H1 (cell line): ENCODE measurements at regions not wholly inside any gene's neighbourhood (a gene's known extent, or its start where the extent isn't known, plus 50 kb on each side); places are given as distances from the start of the nearest gene placed in this dataset.

Experiments used
- CTCF ChIA-PET: fragments of 300-600 bp; sonication (Branson Sonifier 250); formaldehyde crosslinking; loops from one replicate; lab custom pipeline; 2021; ENCODE audit not compliant: partially characterized antibody; lab: Charles Lee
- POLR2A ChIA-PET: fragments of 300-600 bp; sonication (Branson Sonifier 250); formaldehyde crosslinking; loops from one replicate; lab custom pipeline; 2021; ENCODE audit warnings: inconsistent platforms; ENCODE audit not compliant: partially characterized antibody; lab: Charles Lee
- DNase-seq, 2 experiments: peaks; one replicate each; pipeline versions ENCODE4 v3.0.0 to v3.0.0-alpha.2; 2010 to 2022; ENCODE audit warnings: low spot score in 2 of 2, low read depth in 1 of 2, mixed read lengths in 1 of 2
- FAIRE-seq: peaks from 2 replicates; lab custom pipeline; 2011; peaks lifted over from hg19 to GRCh38; lab: Jason Lieb, UNC
- H2AFZ ChIP-seq: 2 replicates; pipeline ENCODE4 v1.8.1; 2012; ENCODE audit warnings: low read length, inconsistent platforms
- H2AK5ac ChIP-seq: 2 replicates; pipeline ENCODE4 v1.6.1; 2013; ENCODE audit warnings: low read depth, low read length
- H2BK120ac ChIP-seq: replicated peaks from 2 replicates; pipeline ENCODE3; 2013; ENCODE audit warnings: low read depth, low read length, inconsistent platforms
- H2BK12ac ChIP-seq: 2 replicates; pipeline ENCODE4 v1.6.1; 2013; ENCODE audit warnings: low read depth, low read length
- H2BK15ac ChIP-seq: 2 replicates; pipeline ENCODE4 v1.6.1; 2013; ENCODE audit warnings: low read length
- H2BK20ac ChIP-seq: 2 replicates; pipeline ENCODE4 v1.6.1; 2013; ENCODE audit warnings: low read length
- H2BK5ac ChIP-seq: 2 replicates; pipeline ENCODE4 v1.6.1; 2013; ENCODE audit warnings: low read depth, low read length
- H3K14ac ChIP-seq: 2 replicates; pipeline ENCODE4 v1.6.1; 2013; ENCODE audit warnings: inconsistent platforms; ENCODE audit not compliant: insufficient read length
- H3K18ac ChIP-seq: 2 replicates; pipeline ENCODE4 v1.6.1; 2013; ENCODE audit warnings: low read length; ENCODE audit errors: extremely low read depth
- H3K23ac ChIP-seq: 2 replicates; pipeline ENCODE4 v1.6.1; 2013; ENCODE audit warnings: inconsistent platforms; ENCODE audit not compliant: insufficient read length
- H3K23me2 ChIP-seq: 2 replicates; pipeline ENCODE4 v1.6.1; 2013; ENCODE audit warnings: low read depth, low read length
- H3K27ac ChIP-seq: 2 replicates; pipeline ENCODE4 v1.6.1; 2011; ENCODE audit warnings: low read depth, low read length, inconsistent platforms
- H3K27me3 ChIP-seq, 4 experiments: replicated peaks in 1 of 4; 1 replicate in 1 of 4; 2 replicates in 3 of 4; pipeline versions ENCODE4 v1.6.1 to v1.8.1; 2011 to 2013; ENCODE audit warnings: low read length in 3 of 4, mild to moderate bottlenecking in 3 of 4, inconsistent platforms in 2 of 4, mixed read lengths in 2 of 4, moderate library complexity in 1 of 4; ENCODE audit not compliant: control insufficient read depth in 3 of 4, insufficient read depth in 3 of 4; ENCODE audit errors: extremely low read depth in 1 of 4
- H3K36me3 ChIP-seq, 4 experiments: 2 replicates each; pipeline versions ENCODE4 v1.6.1 to v1.8.1; 2011 to 2013; ENCODE audit warnings: mild to moderate bottlenecking in 4 of 4, low read length in 3 of 4, moderate library complexity in 2 of 4, control low read depth in 1 of 4, inconsistent platforms in 1 of 4; ENCODE audit not compliant: insufficient read depth in 4 of 4, control insufficient read depth in 2 of 4
- H3K4ac ChIP-seq: replicated peaks from 2 replicates; pipeline ENCODE3; 2013; ENCODE audit warnings: low read length, low read depth, mixed read lengths, inconsistent platforms; ENCODE audit not compliant: insufficient read length
- H3K4me1 ChIP-seq, 4 experiments: replicated peaks in 1 of 4; 1 replicate in 1 of 4; 2 replicates in 3 of 4; pipeline versions ENCODE4 v1.6.1 to v1.8.1; 2011 to 2013; ENCODE audit warnings: low read length in 3 of 4, inconsistent platforms in 2 of 4, mixed read lengths in 1 of 4; ENCODE audit not compliant: insufficient read depth in 4 of 4, control insufficient read depth in 3 of 4
- H3K4me2 ChIP-seq, 2 experiments: 2 replicates each; pipeline versions ENCODE4 v1.6.1 to v1.8.1; 2011 to 2013; ENCODE audit warnings: low read depth in 2 of 2, low read length in 2 of 2, control low read depth in 1 of 2, inconsistent platforms in 1 of 2, mild to moderate bottlenecking in 1 of 2; ENCODE audit not compliant: insufficient read depth in 1 of 2
- H3K4me3 ChIP-seq, 4 experiments: fragments of 200-600, 300-600 bp in 1 of 4; sonication (generic), shearing (Covaris generic), sonication (Bioruptor Twin) in 1 of 4; 2 replicates each; pipeline versions ENCODE4 v1.5.1 to v1.8.1; 2011 to 2016; ENCODE audit warnings: low read length in 4 of 4, low read depth in 3 of 4, control low read depth in 2 of 4, inconsistent platforms in 2 of 4, mild to moderate bottlenecking in 2 of 4, mixed read lengths in 1 of 4, moderate library complexity in 1 of 4; ENCODE audit not compliant: insufficient read depth in 2 of 4; ENCODE audit errors: extremely low read depth in 1 of 4
- H3K56ac ChIP-seq: replicated peaks from 2 replicates; pipeline ENCODE3; 2013; ENCODE audit warnings: low read depth, mild to moderate bottlenecking, mixed read lengths, low read length, inconsistent platforms; ENCODE audit not compliant: insufficient read length
- H3K79me1 ChIP-seq: 2 replicates; pipeline ENCODE4 v1.6.1; 2013; ENCODE audit warnings: low read depth, low read length, control low read depth
- H3K79me2 ChIP-seq, 2 experiments: 2 replicates each; pipeline versions ENCODE4 v1.6.1 to v1.8.1; 2012 to 2013; ENCODE audit warnings: low read length in 2 of 2, mild to moderate bottlenecking in 2 of 2, inconsistent platforms in 1 of 2; ENCODE audit not compliant: insufficient read depth in 2 of 2, control insufficient read depth in 1 of 2
- H3K9ac ChIP-seq, 4 experiments: replicated peaks in 1 of 4; 1 replicate in 1 of 4; 2 replicates in 3 of 4; pipeline versions ENCODE4 v1.6.1 to v1.8.1; 2011 to 2013; ENCODE audit warnings: low read depth in 3 of 4, low read length in 3 of 4, control low read depth in 2 of 4, mild to moderate bottlenecking in 2 of 4, moderate library complexity in 2 of 4, inconsistent platforms in 1 of 4; ENCODE audit errors: extremely low read depth in 1 of 4
- H3K9me3 ChIP-seq, 2 experiments: 2 replicates each; pipeline versions ENCODE4 v1.6.1 to v1.8.1; 2012 to 2013; ENCODE audit warnings: mild to moderate bottlenecking in 2 of 2, moderate library complexity in 2 of 2, control low read depth in 1 of 2, inconsistent platforms in 1 of 2, low read depth in 1 of 2, low read length in 1 of 2, mixed read lengths in 1 of 2; ENCODE audit not compliant: insufficient read depth in 2 of 2
- H4K20me1 ChIP-seq, 2 experiments: replicated peaks in 1 of 2; 2 replicates each; pipeline versions ENCODE3 to v1.8.1; 2011 to 2013; ENCODE audit warnings: inconsistent platforms in 2 of 2, low read length in 2 of 2, mild to moderate bottlenecking in 1 of 2; ENCODE audit not compliant: insufficient read depth in 2 of 2, control insufficient read depth in 1 of 2
- H4K5ac ChIP-seq: 2 replicates; pipeline ENCODE4 v1.6.1; 2013; ENCODE audit warnings: low read length, low read depth, mixed read lengths, inconsistent platforms; ENCODE audit not compliant: insufficient read length
- H4K8ac ChIP-seq: 2 replicates; pipeline ENCODE4 v1.8.0; 2013; ENCODE audit warnings: mild to moderate bottlenecking, moderate library complexity, low read length, inconsistent platforms; ENCODE audit not compliant: insufficient read depth; ENCODE audit errors: extremely low read depth
- H4K91ac ChIP-seq: replicated peaks from 2 replicates; pipeline ENCODE3; 2013; ENCODE audit warnings: low read length, mixed read lengths, inconsistent platforms; ENCODE audit not compliant: insufficient read length
- CREB1 ChIP-seq: IDR thresholded peaks from 2 replicates; pipeline ENCODE4 v1.6.1; 2012; ENCODE audit warnings: inconsistent platforms
- CTBP2 ChIP-seq: IDR thresholded peaks from 2 replicates; pipeline ENCODE4 v1.7.0; 2011; ENCODE audit warnings: borderline replicate concordance, mild to moderate bottlenecking, moderate library complexity, mixed read lengths, low read length; ENCODE audit not compliant: insufficient read depth, insufficient read length
- FOSL1 ChIP-seq: IDR thresholded peaks from 2 replicates; pipeline ENCODE4 v1.6.1; 2011; ENCODE audit warnings: mild to moderate bottlenecking, low read depth, low read length, moderate library complexity; ENCODE audit not compliant: insufficient read depth
- KDM4A ChIP-seq: IDR thresholded peaks from one replicate; pipeline ENCODE4 v1.7.1; 2012; ENCODE audit warnings: low read depth, mild to moderate bottlenecking, moderate library complexity, low read length, inconsistent platforms; ENCODE audit not compliant: severe bottlenecking
- SAP30 ChIP-seq: fragments of 300-600 bp; sonication (generic); IDR thresholded peaks from 2 replicates; pipeline ENCODE4 v1.7.1; 2012; ENCODE audit warnings: low read length, moderate library complexity, mild to moderate bottlenecking, inconsistent platforms; ENCODE audit not compliant: insufficient read depth, insufficient replicate concordance
- SP2 ChIP-seq: IDR thresholded peaks from 2 replicates; pipeline ENCODE4 v1.6.1; 2012; ENCODE audit warnings: mild to moderate bottlenecking, low read length, inconsistent platforms
- TBP ChIP-seq: IDR thresholded peaks from 2 replicates; pipeline ENCODE4 v1.6.1; 2011; ENCODE audit warnings: low read depth, low read length, improper control_type of control experiment
- TCF12 ChIP-seq: IDR thresholded peaks from 2 replicates; pipeline ENCODE4 v1.6.1; 2011; ENCODE audit warnings: low read depth, mild to moderate bottlenecking, low read length
- WGBS, 2 experiments: shearing (Covaris generic) in 1 of 2; methylation state at CpG; one replicate each; pipeline versions ENCODE4 v1.1.6 to v1.1.7; 2013 to 2015; ENCODE audit warnings: low lambda C conversion rate in 2 of 2, mixed read lengths in 2 of 2, inconsistent platforms in 1 of 2, low coverage in 1 of 2, missing lambda C conversion rate in 1 of 2; ENCODE audit not compliant: insufficient replicate concordance in 2 of 2, insufficient coverage in 1 of 2, insufficient read length in 1 of 2; ENCODE audit errors: extremely low coverage in 1 of 2, missing lambda C conversion rate in 1 of 2; 5-methylcytosine and 5-hydroxymethylcytosine counted together
- TF ChIP-seq, protein P1 (sequence below): IDR thresholded peaks from 2 replicates; pipeline ENCODE4 v1.6.1; 2011; ENCODE audit warnings: low read length, improper control_type of control experiment

DNA sequence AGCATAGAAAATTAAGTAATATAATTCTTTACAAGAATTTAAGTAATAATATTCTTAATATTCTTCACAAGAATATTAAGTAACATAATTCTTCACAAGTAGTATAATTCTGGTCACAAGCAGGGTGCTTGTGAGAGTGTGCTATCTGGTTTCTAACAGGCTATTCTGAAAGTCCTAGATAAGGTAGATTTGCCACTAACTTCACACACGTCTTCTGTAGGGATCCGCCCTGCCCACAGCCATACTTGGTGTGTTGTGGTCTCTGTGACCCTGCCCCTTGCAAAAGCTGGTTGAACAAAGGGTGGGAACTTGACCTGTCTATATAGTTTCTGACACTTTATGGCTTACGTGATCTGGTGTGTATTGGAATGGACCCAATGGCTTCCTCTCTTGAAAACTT lies 253.4 kb upstream of the MDFIC2 start:
- ChIA-PET CTCF (no interaction called here), POLR2A (interaction anchor here (0.5 kb wide), 1 partner anchor 105 kb away, joined by 3 read pairs; no protein-coding TSS in a partner anchor)
- H4K5ac ChIP-seq: no peak overlapping the region
- FAIRE-seq (no peak), DNase-seq (no peak)
- no peak overlapping the region for H3K4me3 ChIP-seq
- no peak overlapping the region for H2BK5ac ChIP-seq
- H3K9me3 ChIP-seq: no peaks in the 10 kb centered on the region
- H2BK12ac ChIP-seq: no peak overlapping the region
- H3K14ac ChIP-seq: no peak overlapping the region
- no peak overlapping the region for H3K27ac ChIP-seq
- no peak overlapping the region for H3K23ac ChIP-seq
- H3K4me2 ChIP-seq: no peak overlapping the region
- no peak overlapping the region for H4K91ac ChIP-seq
- H3K27me3 ChIP-seq: no peaks in the 10 kb centered on the region
- H2BK120ac ChIP-seq: no peak overlapping the region
- no peaks in the 10 kb centered on the region for H3K79me1 ChIP-seq
- H3K18ac ChIP-seq: no peak overlapping the region
- H2BK20ac ChIP-seq: no peak overlapping the region
- H3K36me3 ChIP-seq: no peaks in the 10 kb centered on the region
- WGBS, 2 experiments: 89% methylated on average over 3 of the region's 3 CpGs; no CpG with 5 or more reads in 1 of the 2 experiments
- H3K56ac ChIP-seq: no peak overlapping the region
- TF ChIP-seq KDM4A: no peak
- no peak for TF ChIP-seq CTBP2
- no peak for TF ChIP-seq TBP
- no peak for TF ChIP-seq SAP30
- no peak for TF ChIP-seq TCF12
- TF ChIP-seq, protein P1, sequence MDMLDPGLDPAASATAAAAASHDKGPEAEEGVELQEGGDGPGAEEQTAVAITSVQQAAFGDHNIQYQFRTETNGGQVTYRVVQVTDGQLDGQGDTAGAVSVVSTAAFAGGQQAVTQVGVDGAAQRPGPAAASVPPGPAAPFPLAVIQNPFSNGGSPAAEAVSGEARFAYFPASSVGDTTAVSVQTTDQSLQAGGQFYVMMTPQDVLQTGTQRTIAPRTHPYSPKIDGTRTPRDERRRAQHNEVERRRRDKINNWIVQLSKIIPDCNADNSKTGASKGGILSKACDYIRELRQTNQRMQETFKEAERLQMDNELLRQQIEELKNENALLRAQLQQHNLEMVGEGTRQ: no peak
- TF ChIP-seq SP2: no peak
- no peak for TF ChIP-seq CREB1
- no peak for TF ChIP-seq FOSL1
- no peaks in the 10 kb centered on the region for H3K79me2 ChIP-seq
- H3K4ac ChIP-seq: no peak overlapping the region
- no peaks in the 10 kb centered on the region for H3K23me2 ChIP-seq
- H2AK5ac ChIP-seq: no peak overlapping the region
- H2AFZ ChIP-seq: no peak overlapping the region
- H4K20me1 ChIP-seq: no peaks in the 10 kb centered on the region
- no peak overlapping the region for H3K9ac ChIP-seq
- H4K8ac ChIP-seq: no peak overlapping the region
- no peak overlapping the region for H2BK15ac ChIP-seq
- no peaks in the 10 kb centered on the region for H3K4me1 ChIP-seq
